HuH-7 (cell line): ENCODE measurements at regions not wholly inside any gene's neighbourhood (a gene's known extent, or its start where the extent isn't known, plus 50 kb on each side); places are given as distances from the start of the nearest gene placed in this dataset.
"Not testable (repeated sequence)": the region's sequence is repeated elsewhere in the genome, so short reads cannot be mapped to it uniquely, and the experiment has no call there.

Experiments used
- DNase-seq: peaks from one replicate; pipeline ENCODE4 v3.0.0; 2011; ENCODE audit warnings: low spot score

- no peak for DNase-seq
Measured at GRCh38 chr13:104532132-104532531, 1465.9 kb upstream of the SLC10A2 start.

GRCh38 chr13:104530741-104531140 is 1464.5 kb upstream of the SLC10A2 start:
- no peak for DNase-seq

GRCh38 chr13:104526561-104526960 is 1460.3 kb upstream of the SLC10A2 start:
- DNase-seq, result no peak

GRCh38 chr13:104525467-104525866 is 1459.2 kb upstream of the SLC10A2 start:
- DNase-seq, result no peak

- no peak for DNase-seq
Measured at GRCh38 chr13:104522235-104523072, 1456.2 kb upstream of the SLC10A2 start.

- DNase-seq, result no peak
Measured at GRCh38 chr13:104510422-104510821, 1444.2 kb upstream of the SLC10A2 start.

- DNase-seq, result not testable (repeated sequence)
Measured at GRCh38 chr13:104493502-104493901, 1427.3 kb upstream of the SLC10A2 start.

GRCh38 chr13:104491916-104492315 is 1425.7 kb upstream of the SLC10A2 start:
- no peak for DNase-seq

- DNase-seq, result no peak
Measured at GRCh38 chr13:104487006-104487405, 1420.8 kb upstream of the SLC10A2 start.

GRCh38 chr13:104485571-104485970 is 1419.4 kb upstream of the SLC10A2 start:
- no peak for DNase-seq

GRCh38 chr13:104483631-104484030 is 1417.4 kb upstream of the SLC10A2 start:
- no peak for DNase-seq

GRCh38 chr13:104477261-104477660 is 1411.0 kb upstream of the SLC10A2 start:
- DNase-seq, result no peak

GRCh38 chr13:104473936-104474335 is 1407.7 kb upstream of the SLC10A2 start:
- DNase-seq, result no peak

GRCh38 chr13:104466016-104466415 is 1399.8 kb upstream of the SLC10A2 start:
- DNase-seq, result no peak

- no peak for DNase-seq
Measured at GRCh38 chr13:104461049-104461448, 1394.8 kb upstream of the SLC10A2 start.

- no peak for DNase-seq
Measured at GRCh38 chr13:104460554-104460953, 1394.3 kb upstream of the SLC10A2 start.

GRCh38 chr13:104450006-104450405 is 1383.8 kb upstream of the SLC10A2 start:
- no peak for DNase-seq

GRCh38 chr13:104447348-104447747 is 1381.1 kb upstream of the SLC10A2 start:
- no peak for DNase-seq

- DNase-seq, result no peak
Measured at GRCh38 chr13:104442536-104442935, 1376.3 kb upstream of the SLC10A2 start.

GRCh38 chr13:104436555-104436954 is 1370.3 kb upstream of the SLC10A2 start:
- no peak for DNase-seq

- no peak for DNase-seq
Measured at GRCh38 chr13:104431895-104432294, 1365.7 kb upstream of the SLC10A2 start.

- DNase-seq, result no peak
Measured at GRCh38 chr13:104426435-104426834, 1360.2 kb upstream of the SLC10A2 start.

GRCh38 chr13:104422668-104423067 is 1356.5 kb upstream of the SLC10A2 start:
- DNase-seq, result no peak

- no peak for DNase-seq
Measured at GRCh38 chr13:104416973-104417372, 1350.8 kb upstream of the SLC10A2 start.
